H9 (cell line): ENCODE measurements at regions not wholly inside any gene's neighbourhood (a gene's known extent, or its start where the extent isn't known, plus 50 kb on each side); places are given as distances from the start of the nearest gene placed in this dataset.

ENCODE experiments used
- DNase-seq: peaks from one replicate; pipeline ENCODE4 v3.0.0-alpha.2; 2017
- H2AFZ ChIP-seq: one replicate; pipeline ENCODE4 v1.6.1; 2013; ENCODE audit warnings: mild to moderate bottlenecking, low read length, control low read depth, moderate library complexity
- H2AK5ac ChIP-seq: 2 replicates; pipeline ENCODE4 v1.6.1; 2013; ENCODE audit warnings: low read length, control low read depth, mixed read lengths; ENCODE audit not compliant: insufficient read length
- H2BK120ac ChIP-seq: one replicate; pipeline ENCODE4 v1.6.1; 2013; ENCODE audit warnings: low read depth, mild to moderate bottlenecking, low read length, control low read depth, inconsistent platforms; ENCODE audit not compliant: poor library complexity, severe bottlenecking
- H2BK12ac ChIP-seq: 2 replicates; pipeline ENCODE4 v1.6.1; 2013; ENCODE audit warnings: low read length, control low read depth, mixed read lengths, low read depth; ENCODE audit not compliant: insufficient read length
- H2BK15ac ChIP-seq: 2 replicates; pipeline ENCODE4 v1.6.1; 2013; ENCODE audit warnings: low read depth, low read length, control low read depth
- H2BK20ac ChIP-seq: one replicate; pipeline ENCODE4 v1.6.1; 2013; ENCODE audit warnings: low read depth, mild to moderate bottlenecking, low read length, control low read depth, inconsistent platforms; ENCODE audit not compliant: poor library complexity, severe bottlenecking
- H2BK5ac ChIP-seq: 2 replicates; pipeline ENCODE4 v1.6.1; 2013; ENCODE audit warnings: low read length, control low read depth, mixed read lengths; ENCODE audit not compliant: insufficient read length
- H3K14ac ChIP-seq: 2 replicates; pipeline ENCODE4 v1.6.1; 2013; ENCODE audit warnings: low read length, control low read depth; ENCODE audit not compliant: insufficient read depth
- H3K18ac ChIP-seq: 2 replicates; pipeline ENCODE4 v1.6.1; 2013; ENCODE audit warnings: low read depth, mild to moderate bottlenecking, mixed read lengths, low read length, control low read depth; ENCODE audit not compliant: insufficient read length
- H3K23ac ChIP-seq: 2 replicates; pipeline ENCODE4 v1.6.1; 2013; ENCODE audit warnings: low read length, control low read depth, mixed read lengths, low read depth; ENCODE audit not compliant: insufficient read length
- H3K23me2 ChIP-seq: 2 replicates; pipeline ENCODE4 v1.6.1; 2013; ENCODE audit warnings: low read depth, mild to moderate bottlenecking, mixed read lengths, low read length, control low read depth; ENCODE audit not compliant: insufficient read length, poor library complexity, severe bottlenecking
- H3K27ac ChIP-seq: 2 replicates; pipeline ENCODE4 v1.5.1; 2013; ENCODE audit warnings: low read length, control low read depth, mixed read lengths, low read depth; ENCODE audit not compliant: insufficient read length
- H3K27me3 ChIP-seq: 2 replicates; pipeline ENCODE4 v1.6.1; 2013; ENCODE audit warnings: low read length, control low read depth, inconsistent platforms; ENCODE audit not compliant: insufficient read depth
- H3K4ac ChIP-seq: 2 replicates; pipeline ENCODE4 v1.6.1; 2013; ENCODE audit warnings: low read depth, mild to moderate bottlenecking, control low read depth, inconsistent platforms, low read length, moderate library complexity
- H3K4me1 ChIP-seq: 2 replicates; pipeline ENCODE4 v1.6.1; 2013; ENCODE audit warnings: low read length, control low read depth, inconsistent platforms; ENCODE audit not compliant: insufficient read depth
- H3K4me2 ChIP-seq: 2 replicates; pipeline ENCODE4 v1.6.1; 2013; ENCODE audit warnings: low read length, control low read depth, mixed read lengths; ENCODE audit not compliant: insufficient read length, insufficient read depth
- H3K56ac ChIP-seq: 2 replicates; pipeline ENCODE4 v1.6.1; 2013; ENCODE audit warnings: low read depth, mild to moderate bottlenecking, mixed read lengths, low read length, control low read depth; ENCODE audit not compliant: insufficient read length
- H3K79me1 ChIP-seq: 2 replicates; pipeline ENCODE4 v1.6.1; 2013; ENCODE audit warnings: low read depth, mild to moderate bottlenecking, moderate library complexity, low read length, control low read depth, inconsistent platforms; ENCODE audit not compliant: insufficient read depth, poor library complexity, severe bottlenecking
- H3K79me2 ChIP-seq: 2 replicates; pipeline ENCODE4 v1.6.1; 2013; ENCODE audit warnings: low read length, control low read depth, inconsistent platforms; ENCODE audit not compliant: insufficient read depth
- H3K9ac ChIP-seq: 2 replicates; pipeline ENCODE4 v1.6.1; 2013; ENCODE audit warnings: low read length, control low read depth, mixed read lengths; ENCODE audit not compliant: insufficient read length; ENCODE audit errors: extremely low read depth
- H3K9me3 ChIP-seq: one replicate; pipeline ENCODE4 v1.6.1; 2013; ENCODE audit warnings: low read depth, low read length, inconsistent platforms; ENCODE audit not compliant: control insufficient read depth
- H3T11ph ChIP-seq: one replicate; pipeline ENCODE4 v1.6.1; 2013; ENCODE audit warnings: mild to moderate bottlenecking, low read length, control low read depth, inconsistent platforms
- H4K20me1 ChIP-seq: one replicate; pipeline ENCODE4 v1.6.1; 2013; ENCODE audit not compliant: control insufficient read depth, insufficient read length, insufficient read depth
- H4K5ac ChIP-seq: 2 replicates; pipeline ENCODE4 v1.6.1; 2013; ENCODE audit warnings: low read depth, mild to moderate bottlenecking, mixed read lengths, low read length, control low read depth; ENCODE audit not compliant: insufficient read length
- H4K8ac ChIP-seq: replicated peaks from 2 replicates; pipeline ENCODE4 v1.6.1; 2013; ENCODE audit warnings: low read length, control low read depth, mixed read lengths, low read depth; ENCODE audit not compliant: insufficient read length
- H4K91ac ChIP-seq: 2 replicates; pipeline ENCODE4 v1.6.1; 2013; ENCODE audit warnings: low read depth, mild to moderate bottlenecking, moderate library complexity, mixed read lengths, low read length, control low read depth; ENCODE audit not compliant: insufficient read length
- H3K27ac Mint-ChIP-seq, 3 experiments: 2 replicates in 2 of 3; 3 replicates in 1 of 3; pipeline ENCODE4 v1.8.0; 2020 to 2021; ENCODE audit warnings: mixed read lengths in 3 of 3, mild to moderate bottlenecking in 1 of 3, moderate library complexity in 1 of 3
- H3K27me3 Mint-ChIP-seq: 2 replicates; pipeline ENCODE4 v1.8.0; 2021; ENCODE audit warnings: low read depth, mild to moderate bottlenecking, moderate library complexity, mixed read lengths
- H3K36me3 Mint-ChIP-seq, 3 experiments: 2 replicates in 2 of 3; 3 replicates in 1 of 3; pipeline ENCODE4 v1.8.0; 2020 to 2021; ENCODE audit warnings: low read depth in 3 of 3, mixed read lengths in 3 of 3; ENCODE audit not compliant: insufficient read depth in 1 of 3
- H3K4me1 Mint-ChIP-seq, 2 experiments: 2 replicates each; pipeline ENCODE4 v1.8.0; 2020; ENCODE audit warnings: mixed read lengths in 2 of 2
- H3K4me3 Mint-ChIP-seq, 2 experiments: 2 replicates in 1 of 2; 3 replicates in 1 of 2; pipeline ENCODE4 v1.8.0; 2020 to 2021; ENCODE audit warnings: mild to moderate bottlenecking in 2 of 2, mixed read lengths in 2 of 2, moderate library complexity in 1 of 2
- H3K9me3 Mint-ChIP-seq, 2 experiments: 2 replicates in 1 of 2; 3 replicates in 1 of 2; pipeline ENCODE4 v1.8.0; 2020; ENCODE audit warnings: mild to moderate bottlenecking in 2 of 2, mixed read lengths in 2 of 2, moderate library complexity in 1 of 2
- CTCF ChIP-seq: fragments of 200-600 bp; sonication (generic); conservative IDR thresholded peaks from 3 replicates; pipeline ENCODE4 v1.8.0; 2021; ENCODE audit warnings: antibody characterized with exemption, mild to moderate bottlenecking
- WGBS: extraction: QIAGEN DNeasy Blood & Tissue Kit; methylation state at CpG from one replicate; pipeline ENCODE4 v1.1.7; 2013; ENCODE audit warnings: missing lambda C conversion rate, low lambda C conversion rate, mixed read lengths; ENCODE audit not compliant: insufficient read length; ENCODE audit errors: extremely low coverage; 5-methylcytosine and 5-hydroxymethylcytosine counted together

GRCh38 chr3:11914651-11915050, 68.0 kb upstream of the TAMM41 start:
- peak; percentile 14 for DNase-seq
- WGBS: no CpG with 5 or more reads among the region's 10 CpGs
- Histone ChIP-seq H4K8ac (no peak overlapping the region), H3K14ac (no peak overlapping the region), H2BK12ac (no peak overlapping the region), H3K23ac (no peak overlapping the region), H3K9ac (no peak overlapping the region), H3K27me3 (no peaks in the 10 kb centered on the region), H2AFZ (no peak overlapping the region), H3K4me2 (no peak overlapping the region), H3K4ac (no peak overlapping the region), H4K5ac (no peak overlapping the region), H3K4me1 (no peaks in the 10 kb centered on the region), H3K56ac (no peak overlapping the region), H2BK5ac (no peak overlapping the region), H3T11ph (no peak overlapping the region), H2BK20ac (no peak overlapping the region), H3K18ac (no peak overlapping the region), H2BK120ac (no peak overlapping the region), H4K20me1 (no peaks in the 10 kb centered on the region), H3K23me2 (no peaks in the 10 kb centered on the region), H3K79me2 (no peaks in the 10 kb centered on the region), H3K9me3 (no peaks in the 10 kb centered on the region), H2BK15ac (no peak overlapping the region), H4K91ac (no peak overlapping the region), H3K27ac (no peak overlapping the region), H3K79me1 (no peaks in the 10 kb centered on the region), H2AK5ac (no peak overlapping the region)
- Mint-ChIP-seq H3K36me3 (peaks cover 0 to 8% (median 5%) of the 10 kb centered on the region in 3 experiments; a peak in 4 of 7 replicates), H3K27ac (no peak overlapping the region), H3K27me3 (peaks cover 2% of the 10 kb centered on the region), H3K9me3 (peaks cover 3 to 8% of the 10 kb centered on the region in 2 experiments; a peak in 4 of 5 replicates), H3K4me1 (peaks cover 9 to 16% of the 10 kb centered on the region in 2 experiments), H3K4me3 (no peak overlapping the region)
- no peak for TF ChIP-seq CTCF
